ENCODE measurements at regions not wholly inside any gene's neighbourhood (a gene's known extent, or its start where the extent isn't known, plus 50 kb on each side); places are given as distances from the start of the nearest gene placed in this dataset.

DNA sequence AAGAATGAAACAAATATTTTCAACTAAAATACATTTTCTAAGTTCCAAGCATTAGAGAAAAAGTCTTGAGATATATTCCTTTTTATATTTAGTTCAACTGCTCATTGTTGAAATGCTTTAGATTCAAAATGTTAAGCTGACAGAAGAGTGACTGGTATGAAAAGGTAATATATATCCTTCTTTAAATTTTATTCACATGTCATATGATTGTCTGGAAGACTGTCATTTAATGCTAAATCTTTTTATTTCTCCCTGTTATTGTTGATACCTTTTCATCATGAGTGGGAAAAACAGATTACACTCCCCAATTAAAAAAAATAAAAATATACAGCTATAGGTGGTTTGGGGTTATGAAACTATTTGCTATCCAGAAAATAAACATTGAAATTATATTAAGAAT is 965.4 kb downstream of the JRKL start:
- Mint-ChIP-seq H3K27ac (no peak overlapping the region), H3K4me3 (no peak overlapping the region), H3K27me3 (no peaks in the 10 kb centered on the region), H3K36me3 (ENCODE audit: low read depth) (no peaks in the 10 kb centered on the region), H3K4me1 (ENCODE audit: low read depth) (no peaks in the 10 kb centered on the region), H3K9me3 (peaks cover 6% of the 10 kb centered on the region)
- TF ChIP-seq, protein P1, sequence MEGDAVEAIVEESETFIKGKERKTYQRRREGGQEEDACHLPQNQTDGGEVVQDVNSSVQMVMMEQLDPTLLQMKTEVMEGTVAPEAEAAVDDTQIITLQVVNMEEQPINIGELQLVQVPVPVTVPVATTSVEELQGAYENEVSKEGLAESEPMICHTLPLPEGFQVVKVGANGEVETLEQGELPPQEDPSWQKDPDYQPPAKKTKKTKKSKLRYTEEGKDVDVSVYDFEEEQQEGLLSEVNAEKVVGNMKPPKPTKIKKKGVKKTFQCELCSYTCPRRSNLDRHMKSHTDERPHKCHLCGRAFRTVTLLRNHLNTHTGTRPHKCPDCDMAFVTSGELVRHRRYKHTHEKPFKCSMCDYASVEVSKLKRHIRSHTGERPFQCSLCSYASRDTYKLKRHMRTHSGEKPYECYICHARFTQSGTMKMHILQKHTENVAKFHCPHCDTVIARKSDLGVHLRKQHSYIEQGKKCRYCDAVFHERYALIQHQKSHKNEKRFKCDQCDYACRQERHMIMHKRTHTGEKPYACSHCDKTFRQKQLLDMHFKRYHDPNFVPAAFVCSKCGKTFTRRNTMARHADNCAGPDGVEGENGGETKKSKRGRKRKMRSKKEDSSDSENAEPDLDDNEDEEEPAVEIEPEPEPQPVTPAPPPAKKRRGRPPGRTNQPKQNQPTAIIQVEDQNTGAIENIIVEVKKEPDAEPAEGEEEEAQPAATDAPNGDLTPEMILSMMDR (IDR thresholded peaks at IDR 0.05) = no peak
- ATAC-seq (no peak), DNase-seq (no peak)
- CTCF ChIA-PET = no interaction called here
- intact Hi-C loops (cut with micrococcal nuclease) = no loop called here
- POLR2A ChIA-PET = no interaction called here

DNA sequence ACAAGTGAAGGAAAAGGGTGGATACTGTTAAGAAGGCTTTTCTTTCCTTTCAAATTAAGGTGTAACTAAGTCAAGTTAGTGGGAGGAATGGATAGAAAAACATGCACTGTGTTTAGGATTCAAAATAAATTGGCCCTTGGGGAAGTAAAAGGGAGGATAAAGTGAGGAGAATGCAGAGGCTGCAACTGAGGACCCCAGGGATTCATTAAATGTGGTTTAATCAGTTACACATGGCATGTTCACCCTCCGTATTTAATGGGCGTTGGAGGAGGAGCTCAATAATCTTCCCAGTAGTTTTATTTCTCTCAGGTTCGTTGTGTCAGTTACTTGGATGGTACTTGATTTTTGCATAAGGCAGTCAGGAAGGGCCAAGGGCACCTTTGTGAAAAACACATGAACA is 966.3 kb downstream of the JRKL start:
- no peak for DNase-seq
- CTCF ChIA-PET = no interaction called here
- no peak overlapping the region for H3K27ac Mint-ChIP-seq

DNA sequence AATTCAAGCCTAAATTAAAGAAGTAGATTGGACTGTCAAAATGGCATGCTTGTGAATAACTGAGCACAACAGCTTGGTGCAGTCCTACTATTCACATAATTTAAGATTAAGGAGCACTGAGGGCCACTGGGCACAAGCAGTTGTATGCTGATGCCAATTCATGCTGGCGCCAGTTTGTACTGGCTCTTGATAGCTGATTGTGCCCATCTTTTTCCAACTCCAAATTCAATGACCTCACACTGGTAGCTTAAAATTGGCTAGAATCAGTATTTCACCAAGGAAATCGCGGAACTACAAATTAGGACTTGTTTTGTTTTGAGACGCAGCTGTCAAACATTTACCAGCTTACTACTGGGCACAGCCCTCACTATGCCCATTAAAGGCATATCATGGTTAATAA is 969.2 kb downstream of the JRKL start:
- no peak overlapping the region for H3K27ac Mint-ChIP-seq
- no peaks in the 10 kb centered on the region for H3K27me3 Mint-ChIP-seq
- no peak overlapping the region for H3K4me3 Mint-ChIP-seq
- ChIA-PET POLR2A (no interaction called here), CTCF (no interaction called here)
- H3K9me3 Mint-ChIP-seq = peaks cover 4% of the 10 kb centered on the region
- ATAC-seq = no peak
- H3K4me1 Mint-ChIP-seq (ENCODE audit: low read depth) = no peaks in the 10 kb centered on the region
- TF ChIP-seq, protein P1 (IDR thresholded peaks at IDR 0.05) = no peak
- intact Hi-C loops (cut with micrococcal nuclease) = no loop called here
- DNase-seq = no peak
- H3K36me3 Mint-ChIP-seq (ENCODE audit: low read depth) = no peaks in the 10 kb centered on the region

More for the DNA sequence above, 966.3 kb downstream of the JRKL start:
- no peak for ATAC-seq
- no peak overlapping the region for H3K4me3 Mint-ChIP-seq
- POLR2A ChIA-PET = no interaction called here
- intact Hi-C loops (cut with micrococcal nuclease) = no loop called here
- TF ChIP-seq, protein P1 (IDR thresholded peaks at IDR 0.05) = no peak
- no peaks in the 10 kb centered on the region for H3K27me3 Mint-ChIP-seq
- no peaks in the 10 kb centered on the region for H3K4me1 Mint-ChIP-seq (ENCODE audit: low read depth)
- no peaks in the 10 kb centered on the region for H3K36me3 Mint-ChIP-seq (ENCODE audit: low read depth)
- peaks cover 6% of the 10 kb centered on the region for H3K9me3 Mint-ChIP-seq

DNA sequence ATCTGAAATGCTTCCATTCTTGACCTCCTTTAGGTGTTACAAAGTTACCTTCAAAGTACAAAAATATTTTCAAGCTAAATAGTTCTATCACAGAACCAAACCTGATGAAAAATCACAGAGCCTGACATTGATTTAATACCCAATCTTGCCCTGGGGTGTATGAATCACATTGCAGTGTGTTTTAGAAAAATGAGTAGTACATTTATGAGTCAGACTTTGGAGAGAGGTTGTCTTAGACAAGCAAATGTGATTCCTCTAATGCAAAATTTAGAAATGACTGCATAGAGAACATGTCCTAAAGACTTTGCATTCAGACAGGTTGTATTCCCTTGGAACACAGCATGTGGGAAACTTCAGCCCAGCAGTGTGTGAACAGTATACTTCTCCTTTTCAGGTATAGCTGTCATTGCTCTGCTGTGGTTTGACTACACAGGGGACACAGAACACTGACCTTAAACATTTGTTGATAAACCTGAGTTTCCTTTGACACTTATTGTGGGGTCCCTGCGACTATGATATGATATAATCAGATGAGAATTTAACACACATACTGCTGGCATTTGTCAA is 972.1 kb downstream of the JRKL start:
- Mint-ChIP-seq H3K27me3 (no peaks in the 10 kb centered on the region), H3K4me1 (ENCODE audit: low read depth) (no peaks in the 10 kb centered on the region), H3K4me3 (no peak overlapping the region), H3K36me3 (ENCODE audit: low read depth) (no peaks in the 10 kb centered on the region), H3K27ac (no peak overlapping the region), H3K9me3 (peaks cover 10% of the 10 kb centered on the region)
- TF ChIP-seq, protein P1 (IDR thresholded peaks at IDR 0.05) = no peak
- DNase-seq = no peak
- intact Hi-C loops (cut with micrococcal nuclease) = no loop called here
- ATAC-seq = no peak
- ChIA-PET POLR2A (no interaction called here), CTCF (no interaction called here)

DNA sequence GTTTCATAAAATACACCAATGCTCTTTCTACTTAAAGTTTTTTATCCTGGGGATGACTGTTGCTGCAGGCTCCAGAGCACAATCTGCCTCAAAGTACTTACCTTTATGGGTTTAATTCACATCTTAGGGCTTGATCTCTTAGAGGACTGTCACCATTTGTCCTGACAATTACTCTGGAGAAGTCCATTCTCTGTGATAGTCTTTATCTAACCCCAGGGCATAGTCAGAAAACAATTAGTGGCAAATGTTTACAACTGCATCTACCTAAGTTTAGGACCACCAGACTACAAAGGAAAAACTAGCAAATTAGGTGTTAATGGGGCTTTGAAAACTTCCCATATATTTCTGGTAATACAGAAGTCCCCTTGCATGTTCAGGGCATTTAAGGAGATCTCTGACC is 973.5 kb downstream of the JRKL start:
- H3K9me3 Mint-ChIP-seq = peaks cover 16% of the 10 kb centered on the region
- H3K36me3 Mint-ChIP-seq (ENCODE audit: low read depth) = no peaks in the 10 kb centered on the region
- no peak overlapping the region for H3K27ac Mint-ChIP-seq
- DNase-seq (no peak), ATAC-seq (no peak)
- H3K4me3 Mint-ChIP-seq = no peak overlapping the region
- H3K27me3 Mint-ChIP-seq = no peaks in the 10 kb centered on the region
- TF ChIP-seq, protein P1 (IDR thresholded peaks at IDR 0.05) = no peak
- intact Hi-C loops (cut with micrococcal nuclease) = no loop called here
- ChIA-PET POLR2A (no interaction called here), CTCF (no interaction called here)
- H3K4me1 Mint-ChIP-seq (ENCODE audit: low read depth) = no peaks in the 10 kb centered on the region
